ENCODE measurements at regions not wholly inside any gene's neighbourhood (a gene's known extent, or its start where the extent isn't known, plus 50 kb on each side); places are given as distances from the start of the nearest gene placed in this dataset.

DNA sequence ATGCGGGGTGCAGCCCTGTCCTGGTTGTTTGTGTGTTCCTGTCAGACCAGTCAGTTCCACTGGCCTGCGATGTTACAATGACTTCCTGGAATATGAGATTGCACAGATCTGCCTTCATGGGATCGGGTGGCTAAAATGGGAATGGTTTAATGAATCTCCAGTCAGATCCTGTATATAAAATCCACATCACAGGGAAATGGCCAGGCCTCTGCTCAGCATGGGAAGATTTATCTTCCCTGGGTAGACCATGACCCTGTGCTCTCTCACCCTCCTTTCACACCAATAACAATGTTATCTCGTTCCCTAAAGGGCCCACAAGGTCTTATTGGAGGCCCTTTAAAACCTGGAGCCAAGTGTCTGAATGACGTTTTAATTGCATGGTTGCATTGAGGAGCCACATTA lies 307.4 kb downstream of the RAB28 start:
- TF ChIP-seq, protein P1, sequence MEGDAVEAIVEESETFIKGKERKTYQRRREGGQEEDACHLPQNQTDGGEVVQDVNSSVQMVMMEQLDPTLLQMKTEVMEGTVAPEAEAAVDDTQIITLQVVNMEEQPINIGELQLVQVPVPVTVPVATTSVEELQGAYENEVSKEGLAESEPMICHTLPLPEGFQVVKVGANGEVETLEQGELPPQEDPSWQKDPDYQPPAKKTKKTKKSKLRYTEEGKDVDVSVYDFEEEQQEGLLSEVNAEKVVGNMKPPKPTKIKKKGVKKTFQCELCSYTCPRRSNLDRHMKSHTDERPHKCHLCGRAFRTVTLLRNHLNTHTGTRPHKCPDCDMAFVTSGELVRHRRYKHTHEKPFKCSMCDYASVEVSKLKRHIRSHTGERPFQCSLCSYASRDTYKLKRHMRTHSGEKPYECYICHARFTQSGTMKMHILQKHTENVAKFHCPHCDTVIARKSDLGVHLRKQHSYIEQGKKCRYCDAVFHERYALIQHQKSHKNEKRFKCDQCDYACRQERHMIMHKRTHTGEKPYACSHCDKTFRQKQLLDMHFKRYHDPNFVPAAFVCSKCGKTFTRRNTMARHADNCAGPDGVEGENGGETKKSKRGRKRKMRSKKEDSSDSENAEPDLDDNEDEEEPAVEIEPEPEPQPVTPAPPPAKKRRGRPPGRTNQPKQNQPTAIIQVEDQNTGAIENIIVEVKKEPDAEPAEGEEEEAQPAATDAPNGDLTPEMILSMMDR (IDR thresholded peaks at IDR 0.05), result no peak
- ATAC-seq (ENCODE audit: insufficient number of reproducible peaks, low FRiP score, low read depth), result no peak

GRCh38 chr4:13174926-13175325 lies 309.2 kb downstream of the RAB28 start:
- no peak for ATAC-seq (ENCODE audit: insufficient number of reproducible peaks, low FRiP score, low read depth)
- DNase-seq (ENCODE audit: low spot score), result no peak
- no peak overlapping the region for H3K27ac ChIP-seq
- TF ChIP-seq, protein P1 (IDR thresholded peaks at IDR 0.05), result no peak
- no peaks in the 10 kb centered on the region for H3K27me3 ChIP-seq (replicated peaks; ENCODE audit: insufficient read depth)
- no peaks in the 10 kb centered on the region for H3K4me1 ChIP-seq (ENCODE audit: control insufficient read depth in 1 of 2, low read depth in 2 of 2)
- H3K36me3 ChIP-seq, result no peaks in the 10 kb centered on the region
- H3K9me3 ChIP-seq, result no peaks in the 10 kb centered on the region
- no peak overlapping the region for H3K4me3 ChIP-seq

More for the DNA sequence above, 307.4 kb downstream of the RAB28 start:
- no peaks in the 10 kb centered on the region for H3K9me3 ChIP-seq
- no peaks in the 10 kb centered on the region for H3K27me3 ChIP-seq (replicated peaks; ENCODE audit: insufficient read depth)
- H3K36me3 ChIP-seq, result no peaks in the 10 kb centered on the region
- no peak for DNase-seq (ENCODE audit: low spot score)
- no peak overlapping the region for H3K27ac ChIP-seq
- peaks cover under 1% of the 10 kb centered on the region in 2 donors for H3K4me1 ChIP-seq (ENCODE audit: control insufficient read depth in 1 of 2, low read depth in 2 of 2)
- no peak overlapping the region for H3K4me3 ChIP-seq

DNA sequence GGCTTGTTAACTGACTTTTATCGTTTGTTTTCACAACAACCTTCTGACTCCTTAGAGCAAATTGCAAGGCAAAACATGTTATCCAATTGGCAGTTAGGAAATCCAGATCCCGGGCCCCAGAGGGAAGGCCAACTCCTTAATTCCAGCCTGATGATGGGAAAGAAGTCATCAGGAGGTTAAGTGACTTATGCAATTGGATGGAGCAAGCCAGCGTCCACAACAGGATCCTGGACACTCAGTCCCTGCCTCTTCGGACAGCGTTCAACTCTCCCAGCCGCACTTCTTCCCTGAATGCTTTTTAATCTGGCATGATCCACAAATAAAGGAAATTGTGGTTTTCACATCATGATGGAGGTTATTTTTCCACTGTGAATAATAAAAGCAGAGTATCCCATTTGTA lies 310.1 kb downstream of the RAB28 start:
- no peaks in the 10 kb centered on the region for H3K4me1 ChIP-seq (ENCODE audit: control insufficient read depth in 1 of 2, low read depth in 2 of 2)
- H3K27me3 ChIP-seq (replicated peaks; ENCODE audit: insufficient read depth), result no peaks in the 10 kb centered on the region
- H3K27ac ChIP-seq, result no peak overlapping the region
- no peak for ATAC-seq (ENCODE audit: insufficient number of reproducible peaks, low FRiP score, low read depth)
- TF ChIP-seq, protein P1 (IDR thresholded peaks at IDR 0.05), result no peak
- no peak for DNase-seq (ENCODE audit: low spot score)
- H3K36me3 ChIP-seq, result no peaks in the 10 kb centered on the region
- no peaks in the 10 kb centered on the region for H3K9me3 ChIP-seq
- no peak overlapping the region for H3K4me3 ChIP-seq

DNA sequence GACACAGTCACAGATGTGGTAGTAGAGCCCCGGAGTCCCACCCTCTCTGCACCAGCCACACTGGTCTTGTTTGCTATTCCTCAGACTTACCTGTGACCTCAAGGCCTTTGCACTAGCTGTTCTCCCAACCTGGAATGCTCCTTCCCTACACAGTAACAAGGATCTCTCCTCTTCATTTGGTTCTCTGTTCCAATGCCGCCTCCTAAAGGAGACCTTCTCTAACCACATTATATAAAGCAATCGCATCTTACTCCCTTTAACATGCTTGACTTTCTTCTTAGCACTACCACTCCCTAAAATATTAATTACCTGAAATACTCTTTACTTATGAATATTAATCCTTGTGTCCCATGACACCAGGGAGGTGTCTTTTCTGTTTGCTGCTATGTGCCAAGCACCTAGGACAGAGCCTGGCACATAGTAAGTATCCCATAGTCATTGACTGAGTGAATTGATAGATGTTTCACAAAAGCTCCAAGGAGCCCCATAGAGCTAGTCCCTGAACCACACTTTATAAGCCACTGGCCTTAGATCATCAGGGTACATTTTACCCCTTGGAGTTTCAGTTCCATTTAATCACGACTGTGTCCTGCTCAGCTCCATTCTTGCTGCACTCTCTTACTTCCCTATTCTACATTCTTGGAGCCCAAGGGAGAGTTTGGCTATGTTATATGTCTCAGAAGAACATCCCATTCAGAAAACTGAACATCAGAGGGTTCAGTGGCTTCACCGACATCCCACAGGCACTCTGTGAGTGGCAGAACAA lies 312.7 kb downstream of the RAB28 start:
- DNase-seq (ENCODE audit: low spot score), result no peak
- TF ChIP-seq, protein P1 (IDR thresholded peaks at IDR 0.05), result no peak
- no peak for ATAC-seq (ENCODE audit: insufficient number of reproducible peaks, low FRiP score, low read depth)
- Histone ChIP-seq H3K27me3 (replicated peaks; ENCODE audit: insufficient read depth) (no peaks in the 10 kb centered on the region), H3K4me1 (ENCODE audit: control insufficient read depth in 1 of 2, low read depth in 2 of 2) (peaks cover 0 to 4% of the 10 kb centered on the region in 2 donors), H3K27ac (no peak overlapping the region), H3K9me3 (no peaks in the 10 kb centered on the region), H3K4me3 (no peak overlapping the region), H3K36me3 (no peaks in the 10 kb centered on the region)

DNA sequence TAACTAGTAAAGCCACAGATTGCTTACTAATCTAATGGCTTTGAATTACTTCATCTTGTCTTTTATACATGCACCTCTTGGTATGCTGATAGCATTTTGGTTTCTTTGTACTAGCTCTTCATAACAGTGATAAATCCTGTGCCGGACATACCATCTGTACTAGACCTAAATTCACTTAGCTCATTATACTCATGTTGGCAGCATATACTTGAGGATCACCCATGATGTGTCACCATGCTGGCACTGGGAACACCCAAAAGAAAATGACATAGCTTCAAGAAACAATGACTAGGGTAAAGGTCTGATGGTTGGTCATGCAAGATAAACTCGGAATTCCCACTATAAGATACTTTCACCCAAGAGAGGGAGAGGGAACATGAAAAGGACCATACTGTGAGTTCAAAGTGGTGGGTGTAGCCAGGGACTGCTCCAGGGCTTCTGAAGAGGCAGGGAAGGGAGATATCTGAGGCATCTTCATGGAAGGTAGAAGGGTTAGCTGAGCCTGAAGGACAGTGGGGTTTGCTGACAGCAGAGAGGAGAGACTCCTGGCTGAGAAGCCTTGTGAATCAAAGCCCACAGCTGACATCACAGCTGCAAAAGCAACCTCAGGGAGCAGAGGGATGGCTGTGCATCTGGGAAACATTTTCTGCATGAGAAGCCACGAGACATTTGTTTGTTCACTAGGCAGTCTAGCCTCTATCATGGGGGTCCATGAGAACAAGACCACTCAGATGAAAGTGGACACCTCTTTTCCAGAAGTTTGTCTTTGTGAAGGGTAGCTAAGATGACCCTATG lies 314.2 kb downstream of the RAB28 start:
- Histone ChIP-seq H3K9me3 (no peaks in the 10 kb centered on the region), H3K36me3 (no peaks in the 10 kb centered on the region), H3K4me1 (ENCODE audit: control insufficient read depth in 1 of 2, low read depth in 2 of 2) (peaks cover 0 to 9% of the 10 kb centered on the region in 2 donors), H3K27me3 (replicated peaks; ENCODE audit: insufficient read depth) (no peaks in the 10 kb centered on the region), H3K27ac (no peak overlapping the region), H3K4me3 (no peak overlapping the region)
- DNase-seq (ENCODE audit: low spot score), result no peak
- TF ChIP-seq, protein P1 (IDR thresholded peaks at IDR 0.05), result no peak
- ATAC-seq (ENCODE audit: insufficient number of reproducible peaks, low FRiP score, low read depth), result no peak
